ENCODE measurements at regions not wholly inside any gene's neighbourhood (a gene's known extent, or its start where the extent isn't known, plus 50 kb on each side); places are given as distances from the start of the nearest gene placed in this dataset.

GRCh38 chr6:43912116-43912577, 142.1 kb downstream of the VEGFA start:
- H3K36me3 ChIP-seq (ENCODE audit: control insufficient read depth in 3 of 3, insufficient read depth in 3 of 3, low read length in 3 of 3) = no peaks in the 10 kb centered on the region
- H3K4me3 ChIP-seq (ENCODE audit: low read length in 3 of 3) = no peak overlapping the region
- H3K27me3 ChIP-seq (ENCODE audit: control insufficient read depth in 3 of 3, insufficient read depth in 3 of 3, low read length in 3 of 3) = no peaks in the 10 kb centered on the region
- no peaks in the 10 kb centered on the region for H3K9me3 ChIP-seq (ENCODE audit: control insufficient read depth in 3 of 3, low read length in 3 of 3)
- H3K9ac ChIP-seq (ENCODE audit: low read depth in 1 of 3, low read length in 3 of 3) = no peak overlapping the region
- peaks cover 17 to 26% (median 20%) of the 10 kb centered on the region in 3 donors for H3K4me1 ChIP-seq (ENCODE audit: control insufficient read depth in 3 of 3, insufficient read depth in 3 of 3, low read length in 3 of 3)
- no peak overlapping the region for H3K27ac ChIP-seq (ENCODE audit: low read depth, low read length)

- Histone ChIP-seq H3K36me3 (ENCODE audit: control insufficient read depth in 3 of 3, insufficient read depth in 3 of 3, low read length in 3 of 3) (no peaks in the 10 kb centered on the region), H3K9ac (ENCODE audit: low read depth in 1 of 3, low read length in 3 of 3) (no peak overlapping the region), H3K9me3 (ENCODE audit: control insufficient read depth in 3 of 3, low read length in 3 of 3) (no peaks in the 10 kb centered on the region), H3K27me3 (ENCODE audit: control insufficient read depth in 3 of 3, insufficient read depth in 3 of 3, low read length in 3 of 3) (peaks cover 0 to 3% (median 0%) of the 10 kb centered on the region in 3 donors), H3K4me1 (ENCODE audit: control insufficient read depth in 3 of 3, insufficient read depth in 3 of 3, low read length in 3 of 3) (peaks cover 14 to 20% (median 15%) of the 10 kb centered on the region in 3 donors), H3K27ac (ENCODE audit: low read depth, low read length) (no peak overlapping the region), H3K4me3 (ENCODE audit: low read length in 3 of 3) (no peak overlapping the region)
Measured at GRCh38 chr6:43911354-43912115, 141.5 kb downstream of the VEGFA start.

DNA sequence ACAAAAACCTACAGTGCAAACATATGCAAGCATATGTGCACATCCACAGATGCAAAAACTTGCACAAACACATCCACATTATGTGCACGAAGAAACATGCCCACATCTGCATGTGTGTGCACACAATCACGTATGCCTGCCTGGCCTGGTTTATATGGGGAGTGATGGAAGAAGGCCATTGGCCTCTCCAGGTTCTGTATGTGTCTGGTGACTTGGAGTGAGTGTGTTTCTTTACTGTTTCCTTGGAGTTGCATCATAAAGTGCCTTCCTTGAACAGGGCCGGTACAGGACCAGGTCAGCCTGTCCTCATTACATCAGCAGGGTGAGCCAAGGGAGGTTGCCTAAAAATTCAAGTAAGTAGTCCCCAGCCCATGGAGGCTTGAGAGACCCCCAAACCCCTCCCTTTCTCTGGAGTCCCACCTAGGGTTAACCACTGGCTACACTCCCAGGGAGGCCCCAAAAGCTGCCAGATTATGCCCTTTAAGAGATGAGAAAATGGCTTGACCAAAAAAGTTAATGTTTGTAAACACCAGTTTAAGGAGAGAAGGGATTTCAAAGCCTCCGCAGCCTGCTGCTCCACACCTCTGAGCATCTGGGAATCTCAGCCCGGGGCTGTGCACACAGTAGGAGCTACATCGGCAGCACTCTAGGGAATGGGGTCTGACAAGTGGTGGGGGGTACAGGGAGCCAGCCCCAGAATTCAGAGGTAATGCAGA, 140.8 kb downstream of the VEGFA start:
- no peaks in the 10 kb centered on the region for H3K36me3 ChIP-seq (ENCODE audit: control insufficient read depth in 3 of 3, insufficient read depth in 3 of 3, low read length in 3 of 3)
- peaks cover 12 to 19% (median 15%) of the 10 kb centered on the region in 3 donors for H3K4me1 ChIP-seq (ENCODE audit: control insufficient read depth in 3 of 3, insufficient read depth in 3 of 3, low read length in 3 of 3)
- H3K9ac ChIP-seq (ENCODE audit: low read depth in 1 of 3, low read length in 3 of 3) = no peak overlapping the region
- peaks cover 0 to 3% (median 0%) of the 10 kb centered on the region in 3 donors for H3K27me3 ChIP-seq (ENCODE audit: control insufficient read depth in 3 of 3, insufficient read depth in 3 of 3, low read length in 3 of 3)
- H3K4me3 ChIP-seq (ENCODE audit: low read length in 3 of 3) = no peak overlapping the region
- H3K27ac ChIP-seq (ENCODE audit: low read depth, low read length) = no peak overlapping the region
- H3K9me3 ChIP-seq (ENCODE audit: control insufficient read depth in 3 of 3, low read length in 3 of 3) = no peaks in the 10 kb centered on the region

- no peaks in the 10 kb centered on the region for H3K36me3 ChIP-seq (ENCODE audit: control insufficient read depth in 3 of 3, insufficient read depth in 3 of 3, low read length in 3 of 3)
- peaks cover 0 to 3% (median 0%) of the 10 kb centered on the region in 3 donors for H3K27me3 ChIP-seq (ENCODE audit: control insufficient read depth in 3 of 3, insufficient read depth in 3 of 3, low read length in 3 of 3)
- H3K9me3 ChIP-seq (ENCODE audit: control insufficient read depth in 3 of 3, low read length in 3 of 3) = no peaks in the 10 kb centered on the region
- H3K9ac ChIP-seq (ENCODE audit: low read depth in 1 of 3, low read length in 3 of 3) = no peak overlapping the region
- H3K4me1 ChIP-seq (ENCODE audit: control insufficient read depth in 3 of 3, insufficient read depth in 3 of 3, low read length in 3 of 3) = peaks cover 12 to 19% (median 15%) of the 10 kb centered on the region in 3 donors
- no peak overlapping the region for H3K27ac ChIP-seq (ENCODE audit: low read depth, low read length)
- H3K4me3 ChIP-seq (ENCODE audit: low read length in 3 of 3) = no peak overlapping the region
Measured at GRCh38 chr6:43910149-43910637, 140.2 kb downstream of the VEGFA start.

GRCh38 chr6:43909474-43910148, 139.6 kb downstream of the VEGFA start:
- Histone ChIP-seq H3K27me3 (ENCODE audit: control insufficient read depth in 3 of 3, insufficient read depth in 3 of 3, low read length in 3 of 3) (peaks cover 0 to 3% (median 0%) of the 10 kb centered on the region in 3 donors), H3K27ac (ENCODE audit: low read depth, low read length) (no peak overlapping the region), H3K9ac (ENCODE audit: low read depth in 1 of 3, low read length in 3 of 3) (no peak overlapping the region), H3K4me1 (ENCODE audit: control insufficient read depth in 3 of 3, insufficient read depth in 3 of 3, low read length in 3 of 3) (peaks cover 12 to 19% (median 15%) of the 10 kb centered on the region in 3 donors), H3K36me3 (ENCODE audit: control insufficient read depth in 3 of 3, insufficient read depth in 3 of 3, low read length in 3 of 3) (no peaks in the 10 kb centered on the region), H3K9me3 (ENCODE audit: control insufficient read depth in 3 of 3, low read length in 3 of 3) (no peaks in the 10 kb centered on the region), H3K4me3 (ENCODE audit: low read length in 3 of 3) (no peak overlapping the region)

GRCh38 chr6:43907789-43908472, 137.9 kb downstream of the VEGFA start:
- no peak overlapping the region for H3K27ac ChIP-seq (ENCODE audit: low read depth, low read length)

DNA sequence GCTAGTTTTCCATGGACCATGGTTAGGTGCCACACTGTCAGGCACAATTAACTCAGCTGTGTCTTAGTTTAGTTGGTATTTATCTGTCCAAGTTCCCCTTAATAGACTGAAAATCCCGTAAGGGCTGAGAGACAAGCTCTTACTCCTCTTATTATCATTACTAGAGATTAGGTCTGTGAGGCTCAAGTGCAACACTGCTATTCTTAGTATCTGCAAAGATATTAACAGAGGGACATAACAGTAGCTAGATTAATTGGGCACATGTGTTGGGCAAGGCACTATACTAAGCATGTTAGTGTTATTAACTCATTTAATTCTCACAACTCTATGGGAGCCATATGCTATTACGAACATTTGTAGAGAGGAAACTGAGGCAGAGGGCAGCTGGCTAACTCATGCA, 137.3 kb downstream of the VEGFA start:
- Histone ChIP-seq H3K27me3 (ENCODE audit: control insufficient read depth in 3 of 3, insufficient read depth in 3 of 3, low read length in 3 of 3) (peaks cover 0 to 3% (median 0%) of the 10 kb centered on the region in 3 donors), H3K9ac (ENCODE audit: low read depth in 1 of 3, low read length in 3 of 3) (peak overlapping the region in 1 of 3 donors; percentile 0), H3K4me1 (ENCODE audit: control insufficient read depth in 3 of 3, insufficient read depth in 3 of 3, low read length in 3 of 3) (peaks cover 4 to 11% (median 7%) of the 10 kb centered on the region in 3 donors), H3K27ac (ENCODE audit: low read depth, low read length) (no peak overlapping the region), H3K9me3 (ENCODE audit: control insufficient read depth in 3 of 3, low read length in 3 of 3) (no peaks in the 10 kb centered on the region), H3K4me3 (ENCODE audit: low read length in 3 of 3) (no peak overlapping the region), H3K36me3 (ENCODE audit: control insufficient read depth in 3 of 3, insufficient read depth in 3 of 3, low read length in 3 of 3) (no peaks in the 10 kb centered on the region)

More at GRCh38 chr6:43907789-43908472, 137.9 kb downstream of the VEGFA start:
- Histone ChIP-seq H3K36me3 (ENCODE audit: control insufficient read depth in 3 of 3, insufficient read depth in 3 of 3, low read length in 3 of 3) (no peaks in the 10 kb centered on the region), H3K4me1 (ENCODE audit: control insufficient read depth in 3 of 3, insufficient read depth in 3 of 3, low read length in 3 of 3) (peaks cover 4 to 11% (median 7%) of the 10 kb centered on the region in 3 donors), H3K27me3 (ENCODE audit: control insufficient read depth in 3 of 3, insufficient read depth in 3 of 3, low read length in 3 of 3) (peaks cover 0 to 3% (median 0%) of the 10 kb centered on the region in 3 donors), H3K4me3 (ENCODE audit: low read length in 3 of 3) (no peak overlapping the region), H3K9me3 (ENCODE audit: control insufficient read depth in 3 of 3, low read length in 3 of 3) (no peaks in the 10 kb centered on the region), H3K9ac (ENCODE audit: low read depth in 1 of 3, low read length in 3 of 3) (peak overlapping the region in 1 of 3 donors; percentile 0)

DNA sequence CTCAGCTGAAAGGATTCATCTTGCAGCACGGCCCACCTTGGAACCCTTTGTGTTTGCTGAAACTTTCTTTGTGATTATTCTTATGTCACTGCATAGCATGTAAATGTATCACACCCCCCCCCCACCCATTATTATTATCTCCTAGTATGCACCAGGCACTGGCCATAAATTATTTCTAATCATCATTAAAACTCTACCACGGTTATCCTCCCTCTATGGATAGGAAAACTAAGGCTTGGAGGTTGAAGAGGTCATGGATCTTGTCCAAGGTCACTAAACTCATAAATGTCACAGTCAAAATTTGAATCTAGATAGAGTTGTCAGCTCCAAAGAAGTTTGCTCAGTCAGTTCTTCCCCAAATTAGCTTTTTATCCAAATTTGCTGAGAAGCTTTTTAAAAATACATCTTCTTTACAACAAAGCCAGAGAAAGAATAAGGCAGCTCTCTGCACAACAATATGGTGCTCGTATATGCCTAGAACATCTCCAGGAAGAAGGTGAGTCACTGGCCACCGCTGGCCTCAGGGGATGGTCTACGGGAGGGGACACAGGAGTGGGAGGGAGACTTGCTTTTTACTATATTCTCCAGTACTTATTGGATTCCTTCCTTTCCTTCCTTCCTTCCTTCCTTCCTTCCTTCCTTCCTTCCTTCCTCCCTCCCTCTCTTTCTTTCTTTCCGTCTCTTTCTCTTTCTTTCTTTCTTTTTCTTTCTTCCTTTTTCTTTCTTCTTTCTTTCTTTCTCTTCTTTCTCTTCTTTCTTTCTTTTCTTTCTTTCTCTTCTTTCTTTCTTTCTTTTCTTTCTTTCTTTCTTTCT, 134.5 kb downstream of the VEGFA start:
- no peak overlapping the region for H3K27ac ChIP-seq (ENCODE audit: low read depth, low read length)
- peaks cover 2 to 7% (median 5%) of the 10 kb centered on the region in 3 donors for H3K4me1 ChIP-seq (ENCODE audit: control insufficient read depth in 3 of 3, insufficient read depth in 3 of 3, low read length in 3 of 3)
- H3K4me3 ChIP-seq (ENCODE audit: low read length in 3 of 3) = no peak overlapping the region
- no peaks in the 10 kb centered on the region for H3K36me3 ChIP-seq (ENCODE audit: control insufficient read depth in 3 of 3, insufficient read depth in 3 of 3, low read length in 3 of 3)
- H3K27me3 ChIP-seq (ENCODE audit: control insufficient read depth in 3 of 3, insufficient read depth in 3 of 3, low read length in 3 of 3) = peaks cover 0 to 3% (median 0%) of the 10 kb centered on the region in 3 donors
- H3K9me3 ChIP-seq (ENCODE audit: control insufficient read depth in 3 of 3, low read length in 3 of 3) = no peaks in the 10 kb centered on the region
- H3K9ac ChIP-seq (ENCODE audit: low read depth in 1 of 3, low read length in 3 of 3) = no peak overlapping the region
